Ammon's horn (tissue), 1 donor: ENCODE measurements at regions not wholly inside any gene's neighbourhood (a gene's known extent, or its start where the extent isn't known, plus 50 kb on each side); places are given as distances from the start of the nearest gene placed in this dataset.

ENCODE experiments used
- DNase-seq: peaks from one replicate; pipeline ENCODE4 v3.0.0-alpha.2; 2016; ENCODE audit warnings: low spot score

DNA sequence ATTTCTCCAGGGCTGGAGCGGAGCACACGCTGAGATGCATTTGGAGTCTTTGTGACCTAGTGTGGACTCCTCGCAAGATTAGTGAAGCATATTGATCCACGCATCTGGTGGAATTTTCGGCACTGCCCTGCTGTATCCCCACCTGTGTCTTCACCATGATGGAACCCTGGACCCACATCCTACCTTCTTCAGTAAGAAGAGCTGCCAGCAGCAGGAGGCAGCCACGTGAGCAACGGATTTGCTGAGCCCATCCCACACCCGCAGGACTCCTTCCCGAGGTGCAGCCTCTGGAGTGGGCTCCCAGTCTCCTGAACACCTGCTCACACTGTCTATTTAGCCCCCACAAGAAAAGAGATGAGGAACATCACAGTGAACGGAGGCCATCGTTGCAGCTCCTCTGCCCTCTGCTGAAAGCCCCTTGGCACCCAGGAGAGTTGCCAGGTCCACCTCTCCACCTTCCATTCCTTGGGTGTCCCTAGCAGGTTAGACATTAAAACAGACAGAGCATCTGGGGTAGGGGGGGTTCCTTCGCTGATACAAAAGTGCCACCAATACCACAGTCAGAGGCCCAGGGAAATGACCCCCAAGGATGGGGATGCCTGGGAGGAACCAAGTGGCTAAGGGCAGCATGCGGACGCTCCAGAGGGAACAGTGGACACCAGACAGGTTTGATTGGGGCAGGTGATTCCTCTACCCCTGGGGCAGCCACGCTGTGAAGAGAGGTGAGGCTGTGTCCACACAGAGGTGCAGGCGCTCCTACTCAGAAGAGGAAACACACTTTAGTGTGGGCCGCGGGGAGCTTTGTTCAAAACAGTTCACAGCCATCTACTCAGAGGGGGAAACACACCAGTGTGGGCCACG is 302.8 kb upstream of the SALL3 start:
- DNase-seq, result no peak

DNA sequence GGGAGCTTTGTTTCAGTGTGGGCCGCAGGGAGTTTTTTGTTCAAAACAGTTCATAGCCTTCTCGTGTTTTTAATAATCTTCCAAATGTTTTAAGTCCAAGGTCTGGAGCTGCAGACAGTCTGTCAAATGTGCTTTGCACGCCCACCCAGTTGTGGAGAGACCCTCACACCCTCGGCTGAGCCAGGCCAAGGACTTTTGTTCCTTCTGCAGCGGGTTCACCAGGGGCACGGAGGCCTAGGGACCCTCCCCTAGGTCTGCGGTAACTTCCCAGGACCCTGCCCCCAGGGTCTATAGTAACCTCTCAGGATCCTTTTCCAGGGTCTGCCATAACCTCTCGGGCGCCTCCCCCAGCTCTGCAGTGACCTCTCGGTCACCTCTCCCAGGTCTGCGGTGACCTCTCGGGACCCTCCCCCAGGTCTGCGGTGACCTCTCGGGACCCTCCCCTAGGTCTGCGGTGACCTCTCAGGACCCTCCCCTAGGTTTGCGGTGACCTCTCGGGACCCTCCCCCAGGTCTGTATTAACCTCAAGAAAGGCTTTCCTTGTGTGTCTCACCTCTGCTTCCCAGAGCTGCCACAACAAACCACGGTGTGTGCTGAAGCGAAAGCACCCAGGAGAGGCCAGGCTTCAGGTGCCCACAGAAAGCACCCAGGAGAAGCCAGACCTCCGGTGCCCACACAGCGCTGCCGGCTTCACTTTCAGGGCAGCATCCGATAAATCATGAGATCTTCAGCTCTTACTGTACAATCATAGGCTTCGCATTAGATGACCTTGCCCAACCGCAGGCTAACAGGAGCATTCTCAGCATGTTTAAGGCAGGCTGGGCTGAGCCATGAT is 301.9 kb upstream of the SALL3 start:
- DNase-seq, result no peak

GRCh38 chr18:78678318-78678695 is 301.3 kb upstream of the SALL3 start:
- DNase-seq, result no peak

DNA sequence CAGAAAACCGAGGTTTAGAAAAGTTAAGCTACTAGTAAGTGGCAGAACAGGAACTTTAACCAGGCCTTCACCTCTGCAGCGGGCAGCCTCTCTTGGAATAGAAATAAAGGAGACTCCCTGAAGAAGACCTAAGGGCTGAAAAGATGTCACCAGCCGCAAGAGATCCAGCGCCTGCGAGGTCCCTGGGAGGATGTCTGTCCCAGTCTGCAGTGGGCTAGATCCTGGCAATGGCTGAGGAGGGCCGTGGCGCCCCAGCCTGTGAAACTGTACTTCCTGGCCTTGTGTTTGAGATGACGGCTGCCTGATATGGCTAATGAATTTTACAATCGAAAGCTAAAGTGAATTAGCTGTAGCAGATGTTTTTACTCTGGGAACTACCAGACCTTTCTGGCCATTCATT is 300.6 kb upstream of the SALL3 start:
- DNase-seq, result no peak

DNA sequence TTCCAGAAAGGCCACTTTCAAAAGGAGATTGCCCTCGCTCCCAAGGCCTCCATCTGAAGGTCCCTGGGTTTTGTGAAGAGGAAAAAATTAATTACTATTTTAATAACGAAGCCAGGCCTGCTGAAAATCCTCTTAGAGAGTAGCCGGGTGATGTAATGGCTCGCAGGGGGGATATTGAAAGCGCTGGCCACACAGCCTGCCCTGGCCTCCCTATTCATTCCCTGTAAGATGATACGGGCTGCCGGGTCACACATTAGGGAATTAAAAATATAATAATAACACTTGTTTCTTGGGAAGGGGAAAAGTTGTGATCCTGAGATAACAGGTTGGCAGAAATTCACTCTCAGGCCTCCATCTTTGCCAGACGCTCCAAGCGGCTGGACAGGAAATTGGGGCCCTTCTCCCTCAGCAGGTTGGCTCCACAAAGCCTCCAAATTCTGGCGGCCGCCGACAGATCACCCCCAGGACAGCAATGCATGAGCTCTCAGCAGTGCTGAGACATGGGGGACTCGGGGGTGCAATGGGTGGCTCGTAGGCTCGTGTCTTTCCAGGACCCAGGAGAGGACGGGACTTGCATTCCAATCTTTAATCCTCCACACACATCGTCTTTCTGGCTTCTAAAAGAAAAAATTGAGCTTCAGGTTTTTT is 299.9 kb upstream of the SALL3 start:
- DNase-seq, result no peak

DNA sequence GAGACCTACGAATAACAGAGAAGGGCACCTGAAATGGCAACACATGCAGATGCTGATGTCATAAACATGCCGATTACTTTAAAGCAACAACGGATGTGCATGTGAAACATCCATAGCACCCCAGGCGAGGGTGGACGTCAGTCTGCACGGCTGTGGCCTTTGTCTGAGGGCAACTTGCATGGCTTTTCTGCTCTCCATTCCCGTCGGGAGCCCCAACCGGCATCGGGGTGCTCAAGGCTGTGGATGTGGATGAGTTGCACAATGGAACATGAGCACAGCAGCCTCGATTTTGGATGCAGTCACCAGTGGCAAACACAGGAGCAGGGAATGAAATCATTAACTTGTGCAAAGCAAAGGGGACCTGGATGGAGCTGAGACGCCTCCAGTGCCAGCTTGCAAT is 298.2 kb upstream of the SALL3 start:
- no peak for DNase-seq

- no peak for DNase-seq
Measured at GRCh38 chr18:78681934-78682333, 297.7 kb upstream of the SALL3 start.

- no peak for DNase-seq
Measured at GRCh38 chr18:78682716-78683115, 296.9 kb upstream of the SALL3 start.

DNA sequence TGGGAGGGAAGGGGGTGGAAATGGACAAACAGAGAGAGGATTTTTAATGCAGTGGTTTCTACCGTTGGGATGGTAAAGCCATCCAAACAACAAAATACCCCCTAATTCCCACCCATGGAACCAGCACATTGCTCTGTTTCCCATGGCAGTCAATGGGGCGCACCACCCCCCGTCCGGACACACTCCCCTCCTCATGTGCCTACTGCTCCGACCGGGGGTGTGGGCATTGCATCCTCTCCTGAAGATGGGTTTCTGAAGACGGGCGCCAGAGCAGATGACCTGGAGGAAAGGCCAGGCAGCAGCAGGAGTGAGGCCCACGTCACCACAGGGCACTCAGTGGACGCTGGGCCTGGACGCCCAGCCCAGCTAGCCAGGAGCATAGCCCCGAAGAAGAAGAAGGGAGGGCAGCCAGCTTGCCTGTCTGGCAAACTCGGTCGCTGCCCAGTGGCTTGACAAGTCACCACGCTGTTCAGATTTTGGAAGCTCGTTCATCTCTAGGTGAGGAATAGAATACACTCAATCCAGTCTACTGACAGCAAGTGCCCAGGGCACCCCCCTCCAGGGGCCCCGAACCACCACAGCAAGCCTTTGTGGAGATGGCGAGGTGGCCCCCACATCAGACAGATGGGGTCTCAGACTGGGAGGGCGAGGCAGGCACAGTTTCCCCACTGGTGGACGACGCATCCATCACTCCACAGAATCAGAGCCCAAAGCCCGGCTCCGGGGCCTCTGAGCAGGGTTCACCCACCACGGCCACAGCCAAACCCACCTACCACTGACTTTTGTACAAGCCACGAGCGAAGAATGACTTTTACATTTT is 296.2 kb upstream of the SALL3 start:
- no peak for DNase-seq

- no peak for DNase-seq
Measured at GRCh38 chr18:78685250-78685979, 294.2 kb upstream of the SALL3 start.

GRCh38 chr18:78685980-78686530 is 293.6 kb upstream of the SALL3 start:
- no peak for DNase-seq

DNA sequence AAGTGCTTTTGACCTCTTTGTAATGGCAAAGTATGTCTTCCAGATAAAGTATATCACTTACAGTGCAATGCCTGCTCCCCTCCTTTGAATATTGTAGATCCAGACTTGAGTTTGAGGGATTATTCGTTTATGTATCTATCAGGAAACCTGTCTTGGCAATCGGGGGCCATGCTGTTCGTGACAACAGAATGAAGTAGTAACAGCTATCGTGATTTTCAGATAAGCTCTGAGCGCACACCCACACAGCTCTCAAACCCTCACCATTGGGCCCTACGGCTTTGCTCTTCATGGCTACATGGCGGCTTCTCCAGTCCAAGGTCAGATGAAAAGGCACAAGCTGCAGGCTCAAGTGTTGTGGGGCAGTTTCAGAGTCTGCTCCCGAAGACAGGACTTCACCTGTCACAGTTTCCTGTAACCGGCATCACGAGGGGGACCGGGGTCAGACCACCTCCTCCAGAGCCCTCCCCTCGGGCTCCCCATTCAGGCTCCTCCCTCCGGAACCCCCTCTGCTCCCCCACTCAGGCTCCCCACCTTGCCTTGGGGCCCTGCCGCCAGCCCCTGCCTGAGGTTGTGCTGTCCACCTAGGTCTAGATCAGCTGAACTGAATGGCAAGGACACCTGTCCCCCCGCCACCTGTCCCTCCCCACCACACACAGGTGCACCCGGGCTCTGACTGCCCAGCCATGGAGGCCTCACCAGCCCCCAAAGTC is 292.5 kb upstream of the SALL3 start:
- DNase-seq, result no peak

- DNase-seq, result no peak
Measured at GRCh38 chr18:78687736-78688135, 291.9 kb upstream of the SALL3 start.

- DNase-seq, result no peak
Measured at GRCh38 chr18:78688249-78688648, 291.4 kb upstream of the SALL3 start.

DNA sequence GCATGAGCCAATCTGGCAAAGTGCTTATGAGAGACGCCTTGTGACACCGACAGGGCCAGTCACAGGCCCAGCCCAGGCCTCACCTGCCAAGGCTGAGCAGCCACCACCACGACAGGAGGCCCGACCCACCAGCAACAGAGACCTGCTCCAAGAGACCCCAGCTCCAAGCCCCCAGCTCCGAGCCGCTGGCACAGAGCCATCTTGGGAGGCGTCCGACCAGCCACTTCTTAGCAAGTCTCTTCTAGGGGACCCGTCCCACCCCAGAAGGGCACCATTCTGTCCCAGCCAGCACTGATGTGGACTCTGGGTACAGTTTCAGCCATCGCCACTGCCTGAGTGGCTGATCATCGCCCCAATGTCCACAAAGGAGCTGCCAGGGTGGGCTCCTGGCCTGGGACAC is 290.7 kb upstream of the SALL3 start:
- no peak for DNase-seq

DNA sequence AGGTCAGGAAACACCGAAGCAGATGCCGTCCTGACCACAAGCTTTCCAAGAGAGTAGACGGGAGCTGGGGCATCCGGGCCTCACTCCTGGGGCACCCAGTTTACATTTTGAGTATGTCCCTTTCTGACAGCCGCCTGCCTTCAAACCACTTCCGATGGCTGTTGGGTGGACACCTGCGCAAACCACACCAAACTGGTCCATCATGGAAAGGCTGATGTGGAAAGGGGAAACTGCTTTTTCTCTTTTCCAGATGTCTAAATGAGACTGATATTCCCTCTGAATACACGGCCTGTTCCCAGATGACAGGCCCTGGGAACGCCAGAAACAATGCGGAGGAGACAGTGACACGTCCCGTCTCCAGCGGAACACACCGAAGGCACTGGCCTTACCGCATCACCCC is 290.0 kb upstream of the SALL3 start:
- no peak for DNase-seq

GRCh38 chr18:78692105-78692504 is 287.5 kb upstream of the SALL3 start:
- no peak for DNase-seq

DNA sequence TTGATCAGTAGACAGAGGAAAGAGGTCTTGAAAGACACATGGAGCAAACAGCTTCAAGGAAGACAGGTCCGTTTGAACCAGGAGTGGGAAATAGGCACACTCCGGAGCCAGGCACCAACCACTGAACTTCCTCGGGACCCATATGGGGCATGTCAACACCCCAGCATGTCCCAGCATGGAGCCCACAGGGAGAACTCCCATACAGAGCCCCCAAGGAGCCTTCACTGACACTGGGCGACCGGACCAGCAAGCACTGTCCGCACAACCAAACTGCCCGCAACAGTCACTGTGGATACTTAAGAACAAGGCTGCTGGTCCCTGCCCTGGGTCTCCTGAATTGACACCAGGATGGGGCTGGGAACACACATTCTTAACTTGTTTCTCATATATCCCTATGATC is 286.2 kb upstream of the SALL3 start:
- DNase-seq, result no peak

GRCh38 chr18:78696698-78697435 is 282.8 kb upstream of the SALL3 start:
- DNase-seq, result no peak

- DNase-seq, result no peak
Measured at GRCh38 chr18:78697446-78697845, 282.2 kb upstream of the SALL3 start.
